IMR-90 (cell line): ENCODE measurements at regions not wholly inside any gene's neighbourhood (a gene's known extent, or its start where the extent isn't known, plus 50 kb on each side); places are given as distances from the start of the nearest gene placed in this dataset.
A peak's percentile ranks its signal among the peaks of the same experiment; 100 is the strongest.

Experiments used
- ATAC-seq: fragments of 200-7000 bp; cut with Tn5 transposase; 2 replicates; pipeline ENCODE4 v1.9.1; 2020; ENCODE audit warnings: low read depth, mild to moderate bottlenecking, moderate library complexity
- BruUV-seq: library from RNA; stranded (reverse); fragments of 400-500 nt; replicated peaks from 2 replicates; lab custom pipeline; 2021; lab: Mats Ljungman, UMichigan
- CTCF ChIA-PET: fragments of 300-600 bp; formaldehyde crosslinking; extraction: SDS; loops from one replicate; lab custom pipeline; 2021; ENCODE audit warnings: antibody characterized with exemption; lab: Yijun Ruan, JAX
- POLR2A ChIA-PET: fragments of 300-600 bp; sonication (Branson Sonifier 250); formaldehyde crosslinking; loops from one replicate; lab custom pipeline; 2022; ENCODE audit warnings: antibody characterized with exemption; ENCODE audit not compliant: unreplicated experiment; lab: Charles Lee
- DNase-seq: peaks from one replicate; pipeline ENCODE4 v3.0.0; 2013
- H2AFZ ChIP-seq: replicated peaks from 2 replicates; pipeline ENCODE3; 2013; ENCODE audit warnings: low read length, mild to moderate bottlenecking; ENCODE audit not compliant: poor library complexity
- H2AK5ac ChIP-seq: 2 replicates; pipeline ENCODE4 v1.6.1; 2013; ENCODE audit warnings: low read depth, low read length, inconsistent platforms
- H2AK9ac ChIP-seq: replicated peaks from 2 replicates; pipeline ENCODE3; 2013; ENCODE audit warnings: mild to moderate bottlenecking, low read depth, low read length, moderate library complexity; ENCODE audit not compliant: poor library complexity
- H2BK120ac ChIP-seq: 2 replicates; pipeline ENCODE4 v1.6.1; 2013; ENCODE audit warnings: low read depth, low read length, inconsistent platforms
- H2BK15ac ChIP-seq: 3 replicates; pipeline ENCODE4 v1.6.1; 2013; ENCODE audit warnings: low read depth, low read length, inconsistent platforms
- H2BK20ac ChIP-seq: 2 replicates; pipeline ENCODE4 v1.6.1; 2013; ENCODE audit warnings: low read depth, mild to moderate bottlenecking, inconsistent platforms, low read length, moderate library complexity
- H2BK5ac ChIP-seq: 2 replicates; pipeline ENCODE4 v1.6.1; 2013; ENCODE audit warnings: mild to moderate bottlenecking, low read depth, low read length, inconsistent platforms; ENCODE audit not compliant: poor library complexity, severe bottlenecking
- H3K14ac ChIP-seq: replicated peaks from 2 replicates; pipeline ENCODE4 v1.6.1; 2013; ENCODE audit warnings: low read depth, low read length, inconsistent platforms
- H3K18ac ChIP-seq: 2 replicates; pipeline ENCODE4 v1.6.1; 2013; ENCODE audit warnings: low read depth, low read length, control low read depth
- H3K23ac ChIP-seq: 2 replicates; pipeline ENCODE4 v1.6.1; 2013; ENCODE audit warnings: low read depth, low read length, inconsistent platforms
- H3K27ac ChIP-seq: 2 replicates; pipeline ENCODE4 v1.5.1; 2013; ENCODE audit warnings: mild to moderate bottlenecking, control low read depth, low read length; ENCODE audit not compliant: insufficient read depth
- H3K27me3 ChIP-seq: 2 replicates; pipeline ENCODE4 v1.6.1; 2013; ENCODE audit warnings: low read length; ENCODE audit not compliant: control insufficient read depth, insufficient read depth
- H3K36me3 ChIP-seq: 2 replicates; pipeline ENCODE4 v1.6.1; 2013; ENCODE audit warnings: low read length, mixed read lengths; ENCODE audit not compliant: control insufficient read depth, insufficient read depth
- H3K4ac ChIP-seq: 2 replicates; pipeline ENCODE4 v1.6.1; 2013; ENCODE audit warnings: low read depth, low read length, inconsistent platforms
- H3K4me1 ChIP-seq: 2 replicates; pipeline ENCODE4 v1.6.1; 2013; ENCODE audit warnings: low read length, mixed read lengths; ENCODE audit not compliant: control insufficient read depth, insufficient read depth
- H3K4me2 ChIP-seq: 2 replicates; pipeline ENCODE4 v1.6.1; 2013; ENCODE audit warnings: low read depth, mild to moderate bottlenecking, control low read depth, low read length, moderate library complexity
- H3K4me3 ChIP-seq: 2 replicates; pipeline ENCODE4 v1.5.1; 2013; ENCODE audit warnings: low read depth, mild to moderate bottlenecking, control low read depth, low read length, moderate library complexity; ENCODE audit not compliant: insufficient read depth
- H3K56ac ChIP-seq: 2 replicates; pipeline ENCODE4 v1.6.1; 2013; ENCODE audit warnings: low read length, inconsistent platforms; ENCODE audit not compliant: insufficient read depth; ENCODE audit errors: extremely low read depth
- H3K79me1 ChIP-seq, 2 experiments: 2 replicates each; pipeline ENCODE4 v1.6.1; 2013; ENCODE audit warnings: low read length in 2 of 2, inconsistent platforms in 1 of 2, low read depth in 1 of 2
- H3K9ac ChIP-seq: 2 replicates; pipeline ENCODE4 v1.6.1; 2013; ENCODE audit warnings: low read depth, low read length, control low read depth
- H3K9me1 ChIP-seq: 2 replicates; pipeline ENCODE4 v1.6.1; 2013; ENCODE audit warnings: low read length, inconsistent platforms; ENCODE audit not compliant: insufficient read depth
- H3K9me3 ChIP-seq: 2 replicates; pipeline ENCODE4 v1.6.1; 2013; ENCODE audit warnings: low read length; ENCODE audit not compliant: control insufficient read depth, insufficient read depth
- H4K20me1 ChIP-seq: 2 replicates; pipeline ENCODE4 v1.6.1; 2013; ENCODE audit warnings: low read length, inconsistent platforms; ENCODE audit not compliant: insufficient read depth
- H4K5ac ChIP-seq: 2 replicates; pipeline ENCODE4 v1.6.1; 2013; ENCODE audit warnings: mild to moderate bottlenecking, low read depth, low read length, control low read depth
- H4K8ac ChIP-seq, 2 experiments: 2 replicates each; pipeline ENCODE4 v1.6.1; 2013; ENCODE audit warnings: low read depth in 2 of 2, low read length in 2 of 2, control low read depth in 1 of 2, inconsistent platforms in 1 of 2
- H4K91ac ChIP-seq: 2 replicates; pipeline ENCODE4 v1.6.1; 2013; ENCODE audit warnings: low read depth, low read length, inconsistent platforms; ENCODE audit not compliant: insufficient read depth
- BHLHE40 ChIP-seq: fragments of 150-350 bp; IDR thresholded peaks from 2 replicates; pipeline ENCODE4 v1.6.1; 2016; ENCODE audit warnings: mild to moderate bottlenecking, low read depth, low read length
- CHD1 ChIP-seq: IDR thresholded peaks from 2 replicates; pipeline ENCODE4 v1.6.1; 2012; ENCODE audit warnings: low read depth, low read length, improper control_type of control experiment
- FOS ChIP-seq: fragments of 150-350 bp; IDR thresholded peaks from 2 replicates; pipeline ENCODE4 v1.6.1; 2016; ENCODE audit warnings: low read depth, low read length
- MAFK ChIP-seq: IDR thresholded peaks from 2 replicates; pipeline ENCODE4 v1.6.1; 2012; ENCODE audit warnings: low read depth, low read length, improper control_type of control experiment
- MAZ ChIP-seq: IDR thresholded peaks from 2 replicates; pipeline ENCODE4 v1.6.1; 2012; ENCODE audit warnings: low read depth, mild to moderate bottlenecking, low read length, improper control_type of control experiment, moderate library complexity, borderline replicate concordance
- MXI1 ChIP-seq: IDR thresholded peaks from 2 replicates; pipeline ENCODE4 v1.6.1; 2012; ENCODE audit warnings: low read depth, mild to moderate bottlenecking, low read length, moderate library complexity, borderline replicate concordance
- NFE2L2 ChIP-seq: fragments of 150-350 bp; IDR thresholded peaks from 2 replicates; pipeline ENCODE4 v1.6.1; 2016; ENCODE audit warnings: low read depth, mild to moderate bottlenecking, low read length
- POLR2A ChIP-seq: IDR thresholded peaks from 2 replicates; pipeline ENCODE4 v1.6.1; 2012; ENCODE audit warnings: mild to moderate bottlenecking, low read depth, low read length
- RAD21 ChIP-seq: IDR thresholded peaks from 2 replicates; pipeline ENCODE4 v1.6.1; 2012; ENCODE audit warnings: low read length, improper control_type of control experiment
- RCOR1 ChIP-seq: IDR thresholded peaks from 2 replicates; pipeline ENCODE4 v1.6.1; 2012; ENCODE audit warnings: mild to moderate bottlenecking, low read length, improper control_type of control experiment; ENCODE audit not compliant: insufficient replicate concordance
- RFX5 ChIP-seq: IDR thresholded peaks from 2 replicates; pipeline ENCODE4 v1.8.0; 2012; ENCODE audit warnings: low read depth, mild to moderate bottlenecking, low read length, moderate library complexity
- SMC3 ChIP-seq: fragments of 150-350 bp; IDR thresholded peaks from 2 replicates; pipeline ENCODE4 v1.6.1; 2016; ENCODE audit warnings: low read depth, mild to moderate bottlenecking, antibody characterized with exemption, low read length, moderate library complexity
- WGBS, 2 experiments: methylation state at CpG; one replicate each; pipeline versions ENCODE4 v1.1.5 to v1.1.7; 2013; ENCODE audit warnings: missing lambda C conversion rate in 2 of 2; ENCODE audit not compliant: insufficient read length in 1 of 2; ENCODE audit errors: extremely low coverage in 2 of 2; 5-methylcytosine and 5-hydroxymethylcytosine counted together
- dilution Hi-C: fragments of 300-500 bp; cut with HindIII; formaldehyde crosslinking; loops from one replicate; pipeline ENCODE4 v1.14.3; 2018; ENCODE audit warnings: low sequenced_read_pairs; ENCODE audit not compliant: unreplicated experiment
- in situ Hi-C: fragments of 300-500 bp; cut with MboI; formaldehyde crosslinking; loops from 3 replicates; pipeline ENCODE4 v1.14.3; 2019; ENCODE audit warnings: low sequenced_read_pairs, inconsistent platforms, mixed read lengths
- intact Hi-C: fragments of 100-400 bp; cut with micrococcal nuclease; formaldehyde crosslinking; loops from 2 replicates; pipeline ENCODE4 v1.10.0; 2022
- TF ChIP-seq, protein P1 (sequence below): conservative IDR thresholded peaks from 2 replicates; pipeline ENCODE4 v1.5.1; 2012; ENCODE audit warnings: mild to moderate bottlenecking, low read depth, low read length, improper control_type of control experiment
- TF ChIP-seq, protein P2 (sequence below): fragments of 150-350 bp; IDR thresholded peaks from 2 replicates; pipeline ENCODE4 v1.6.1; 2017; ENCODE audit warnings: mild to moderate bottlenecking, antibody characterized with exemption, low read length, low read depth
- TF ChIP-seq, protein P3 (sequence below): fragments of 150-350 bp; IDR thresholded peaks from 2 replicates; pipeline ENCODE4 v1.6.1; 2016; ENCODE audit warnings: low read depth, mild to moderate bottlenecking, low read length, moderate library complexity, borderline replicate concordance

DNA sequence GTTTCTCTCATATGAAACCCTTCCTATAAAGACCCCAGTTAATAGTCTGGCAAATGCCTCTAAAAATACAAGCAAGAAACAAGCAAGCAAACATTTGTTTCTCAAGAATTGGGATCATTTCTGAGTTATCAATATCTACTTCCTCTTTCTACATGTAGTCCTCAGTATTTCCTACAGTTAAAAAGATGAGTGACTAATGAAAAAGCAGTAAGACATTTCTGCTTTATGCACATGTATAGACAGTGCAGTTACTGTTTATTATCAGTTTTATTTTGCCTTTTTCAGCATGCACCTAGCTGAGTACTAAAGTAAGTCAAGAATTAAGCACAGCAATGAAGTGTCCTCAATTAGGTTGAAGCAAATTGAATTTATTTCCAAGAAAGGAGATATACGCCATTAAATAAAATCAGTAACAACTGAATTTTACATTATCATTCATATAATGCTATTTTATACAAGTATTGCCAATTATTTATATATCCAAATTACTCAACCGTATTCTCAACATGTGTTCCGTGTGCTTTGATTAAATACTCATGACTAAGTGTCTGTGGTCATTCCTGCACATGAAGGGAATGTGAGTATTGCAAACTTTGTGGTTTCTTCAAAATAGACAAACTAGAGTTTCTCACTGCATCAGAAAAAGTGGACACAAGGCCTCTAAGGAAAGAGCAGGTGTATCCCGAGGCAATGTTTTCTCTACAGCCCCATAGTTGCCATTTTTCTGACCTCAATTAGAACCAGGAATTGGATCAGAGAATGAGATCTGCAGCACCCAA lies 159.3 kb upstream of the MARCKS start:
- Histone ChIP-seq H2AK5ac (no peak overlapping the region), H3K36me3 (no peaks in the 10 kb centered on the region), H3K27me3 (peaks cover 32% of the 10 kb centered on the region), H3K23ac (no peak overlapping the region), H3K4me2 (peak overlapping the region; percentile 52; the same call in 1 of the 2 replicates), H4K91ac (no peak overlapping the region), H3K9ac (no peak overlapping the region), H2BK120ac (no peak overlapping the region), H2BK20ac (no peak overlapping the region), H3K9me1 (peaks cover 3% of the 10 kb centered on the region; the same call in 1 of the 2 replicates), H3K4me3 (no peak overlapping the region), H3K56ac (no peak overlapping the region), H3K9me3 (no peaks in the 10 kb centered on the region), H4K5ac (no peak overlapping the region), H2AFZ (no peak overlapping the region), H4K8ac (no peak overlapping the region), H2AK9ac (no peak overlapping the region), H3K18ac (no peak overlapping the region), H3K14ac (no peak overlapping the region), H3K27ac (no peak overlapping the region), H3K4me1 (peaks cover 6% of the 10 kb centered on the region; the same call in 1 of the 2 replicates), H2BK15ac (no peak overlapping the region), H3K4ac (no peak overlapping the region), H2BK5ac (no peak overlapping the region), H3K79me1 (no peaks in the 10 kb centered on the region), H4K20me1 (peaks cover 4% of the 10 kb centered on the region; the same call in 1 of the 2 replicates)
- DNase-seq, result peak; percentile 98
- in situ Hi-C loops (no loop called here), intact Hi-C loops (loop anchor here (1.0 to 10.0 kb wide), 2 partner anchors 133 to 159 kb away; partner anchors contain the start of gene MARCKS), dilution Hi-C loops (no loop called here)
- ChIA-PET CTCF (interaction anchor here (0.6 kb wide), 1 partner anchor 116 kb away, joined by 4 read pairs; no protein-coding TSS in a partner anchor), POLR2A (no interaction called here)
- BruUV-seq, result no TSS peak
- ATAC-seq, result peak; percentile 88
- WGBS, 2 experiments, result no CpG with 5 or more reads among the region's 4 CpGs
- TF ChIP-seq POLR2A (no peak), MXI1 (no peak), RFX5 (no peak), SMC3 (no peak), RCOR1 (peak; percentile 99), FOS (peak; percentile 96), BHLHE40 (peak; percentile 99), NFE2L2 (no peak), CHD1 (no peak), MAFK (peak; percentile 58; the same call in 1 of the 2 replicates), RAD21 (no peak), MAZ (no peak)
- TF ChIP-seq, protein P1, sequence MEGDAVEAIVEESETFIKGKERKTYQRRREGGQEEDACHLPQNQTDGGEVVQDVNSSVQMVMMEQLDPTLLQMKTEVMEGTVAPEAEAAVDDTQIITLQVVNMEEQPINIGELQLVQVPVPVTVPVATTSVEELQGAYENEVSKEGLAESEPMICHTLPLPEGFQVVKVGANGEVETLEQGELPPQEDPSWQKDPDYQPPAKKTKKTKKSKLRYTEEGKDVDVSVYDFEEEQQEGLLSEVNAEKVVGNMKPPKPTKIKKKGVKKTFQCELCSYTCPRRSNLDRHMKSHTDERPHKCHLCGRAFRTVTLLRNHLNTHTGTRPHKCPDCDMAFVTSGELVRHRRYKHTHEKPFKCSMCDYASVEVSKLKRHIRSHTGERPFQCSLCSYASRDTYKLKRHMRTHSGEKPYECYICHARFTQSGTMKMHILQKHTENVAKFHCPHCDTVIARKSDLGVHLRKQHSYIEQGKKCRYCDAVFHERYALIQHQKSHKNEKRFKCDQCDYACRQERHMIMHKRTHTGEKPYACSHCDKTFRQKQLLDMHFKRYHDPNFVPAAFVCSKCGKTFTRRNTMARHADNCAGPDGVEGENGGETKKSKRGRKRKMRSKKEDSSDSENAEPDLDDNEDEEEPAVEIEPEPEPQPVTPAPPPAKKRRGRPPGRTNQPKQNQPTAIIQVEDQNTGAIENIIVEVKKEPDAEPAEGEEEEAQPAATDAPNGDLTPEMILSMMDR, result no peak
- TF ChIP-seq, protein P2, sequence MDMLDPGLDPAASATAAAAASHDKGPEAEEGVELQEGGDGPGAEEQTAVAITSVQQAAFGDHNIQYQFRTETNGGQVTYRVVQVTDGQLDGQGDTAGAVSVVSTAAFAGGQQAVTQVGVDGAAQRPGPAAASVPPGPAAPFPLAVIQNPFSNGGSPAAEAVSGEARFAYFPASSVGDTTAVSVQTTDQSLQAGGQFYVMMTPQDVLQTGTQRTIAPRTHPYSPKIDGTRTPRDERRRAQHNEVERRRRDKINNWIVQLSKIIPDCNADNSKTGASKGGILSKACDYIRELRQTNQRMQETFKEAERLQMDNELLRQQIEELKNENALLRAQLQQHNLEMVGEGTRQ, result no peak; the same call in 1 of the 2 replicates
- TF ChIP-seq, protein P3, sequence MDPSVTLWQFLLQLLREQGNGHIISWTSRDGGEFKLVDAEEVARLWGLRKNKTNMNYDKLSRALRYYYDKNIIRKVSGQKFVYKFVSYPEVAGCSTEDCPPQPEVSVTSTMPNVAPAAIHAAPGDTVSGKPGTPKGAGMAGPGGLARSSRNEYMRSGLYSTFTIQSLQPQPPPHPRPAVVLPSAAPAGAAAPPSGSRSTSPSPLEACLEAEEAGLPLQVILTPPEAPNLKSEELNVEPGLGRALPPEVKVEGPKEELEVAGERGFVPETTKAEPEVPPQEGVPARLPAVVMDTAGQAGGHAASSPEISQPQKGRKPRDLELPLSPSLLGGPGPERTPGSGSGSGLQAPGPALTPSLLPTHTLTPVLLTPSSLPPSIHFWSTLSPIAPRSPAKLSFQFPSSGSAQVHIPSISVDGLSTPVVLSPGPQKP, result no peak
